NCI-H1930 (cell line): ENCODE measurements at regions not wholly inside any gene's neighbourhood (a gene's known extent, or its start where the extent isn't known, plus 50 kb on each side); places are given as distances from the start of the nearest gene placed in this dataset.
"Not testable (repeated sequence)": the region's sequence is repeated elsewhere in the genome, so short reads cannot be mapped to it uniquely, and the experiment has no call there.

ENCODE experiments used
- DNase-seq, 2 experiments: peaks; one replicate each; lab custom pipeline; 2025; lab: John Stamatoyannopoulos, UW

DNA sequence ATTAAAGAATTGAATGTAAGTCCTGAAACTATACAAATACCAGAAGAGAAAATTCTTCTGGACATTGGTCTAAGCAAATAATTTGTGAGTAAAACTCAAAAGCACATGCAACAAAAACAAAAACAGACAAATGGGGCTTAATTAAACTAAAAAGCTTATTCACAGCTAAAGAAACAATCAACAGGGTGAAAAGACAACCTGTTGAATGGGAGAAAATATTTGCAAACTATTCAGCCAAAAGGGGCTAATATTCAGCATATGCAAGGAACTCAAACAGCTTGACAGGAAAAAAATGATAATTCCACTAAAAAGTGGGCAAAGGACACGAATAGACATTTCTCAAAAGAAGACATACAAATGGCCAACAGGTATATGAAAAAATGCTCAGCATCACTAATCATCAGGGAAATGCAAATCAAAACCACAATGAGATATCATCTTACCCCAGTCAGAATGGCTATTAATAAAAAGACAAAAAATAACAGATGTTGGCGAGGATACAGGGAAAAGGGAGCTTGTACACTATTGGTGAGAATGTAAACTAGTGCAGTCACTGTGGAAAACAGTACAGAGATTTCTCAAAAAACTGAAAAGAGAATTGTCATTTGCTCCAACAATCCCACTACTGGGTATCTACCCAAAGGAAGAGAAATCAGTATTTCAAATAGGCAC lies 177.5 kb upstream of the RTL1 start:
- DNase-seq = no peak

DNA sequence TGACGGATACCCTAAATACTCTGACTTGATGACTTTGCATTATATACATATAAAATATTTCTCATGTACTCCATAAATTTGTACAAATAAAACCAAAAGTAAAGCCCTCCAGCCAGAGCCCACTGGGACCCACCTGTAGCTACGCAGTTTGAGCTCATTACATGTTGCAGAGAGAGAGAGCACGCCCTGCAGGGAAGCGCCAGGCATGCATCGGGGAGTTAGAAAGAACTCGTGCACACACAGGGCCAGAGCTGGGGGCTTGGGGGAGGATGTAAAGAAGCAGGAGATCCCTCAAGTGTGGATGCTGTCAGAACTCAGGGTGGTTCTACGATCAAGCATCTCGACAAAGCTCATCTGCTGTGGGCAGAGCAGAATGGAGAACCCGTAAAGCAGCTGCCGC lies 178.5 kb upstream of the RTL1 start:
- DNase-seq = no peak

DNA sequence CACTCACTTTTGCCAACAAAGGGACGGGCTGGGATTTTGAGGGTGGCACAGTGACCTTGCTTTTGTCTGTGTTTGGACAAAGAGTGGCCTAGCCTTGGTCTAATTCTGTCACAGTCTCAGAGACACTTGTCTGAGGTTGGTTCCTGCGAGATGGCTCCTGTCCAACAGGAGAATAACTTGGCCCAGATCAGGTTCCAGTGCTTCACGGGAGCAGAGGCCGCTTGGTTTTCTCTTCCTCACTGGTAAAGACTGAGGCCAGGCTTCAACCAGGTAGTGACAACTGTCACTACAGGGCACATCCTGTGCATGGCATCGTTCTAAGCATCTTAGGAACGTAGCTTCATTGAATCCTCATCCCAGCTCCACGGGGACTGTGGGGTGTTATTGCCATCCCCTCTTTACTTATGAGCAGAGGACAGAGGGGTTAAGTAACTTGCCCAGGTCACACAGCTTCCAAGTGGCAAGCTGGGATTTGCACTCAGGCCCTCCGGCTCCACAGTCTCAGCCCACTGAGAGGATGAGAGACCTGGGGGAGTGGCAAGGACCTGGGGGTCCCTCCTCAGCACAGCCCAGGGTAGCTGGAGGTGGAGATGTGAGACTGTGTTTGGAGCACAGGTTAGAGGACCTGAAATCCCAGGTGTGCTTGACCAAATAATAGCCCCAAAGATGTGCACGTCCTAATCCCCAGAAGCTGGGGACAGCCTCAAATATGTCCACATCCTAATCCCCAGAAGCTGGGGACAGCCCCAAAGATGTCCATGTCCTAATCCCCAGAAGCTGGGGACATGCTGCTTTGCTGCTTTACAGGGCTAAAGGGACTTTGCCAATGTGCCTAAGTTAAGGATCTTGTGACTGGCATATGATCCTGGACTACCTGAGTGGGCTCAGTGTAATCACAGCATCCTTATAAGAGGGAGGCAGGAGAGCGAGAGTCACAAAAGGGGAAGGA lies 179.2 kb upstream of the RTL1 start:
- DNase-seq = no peak

DNA sequence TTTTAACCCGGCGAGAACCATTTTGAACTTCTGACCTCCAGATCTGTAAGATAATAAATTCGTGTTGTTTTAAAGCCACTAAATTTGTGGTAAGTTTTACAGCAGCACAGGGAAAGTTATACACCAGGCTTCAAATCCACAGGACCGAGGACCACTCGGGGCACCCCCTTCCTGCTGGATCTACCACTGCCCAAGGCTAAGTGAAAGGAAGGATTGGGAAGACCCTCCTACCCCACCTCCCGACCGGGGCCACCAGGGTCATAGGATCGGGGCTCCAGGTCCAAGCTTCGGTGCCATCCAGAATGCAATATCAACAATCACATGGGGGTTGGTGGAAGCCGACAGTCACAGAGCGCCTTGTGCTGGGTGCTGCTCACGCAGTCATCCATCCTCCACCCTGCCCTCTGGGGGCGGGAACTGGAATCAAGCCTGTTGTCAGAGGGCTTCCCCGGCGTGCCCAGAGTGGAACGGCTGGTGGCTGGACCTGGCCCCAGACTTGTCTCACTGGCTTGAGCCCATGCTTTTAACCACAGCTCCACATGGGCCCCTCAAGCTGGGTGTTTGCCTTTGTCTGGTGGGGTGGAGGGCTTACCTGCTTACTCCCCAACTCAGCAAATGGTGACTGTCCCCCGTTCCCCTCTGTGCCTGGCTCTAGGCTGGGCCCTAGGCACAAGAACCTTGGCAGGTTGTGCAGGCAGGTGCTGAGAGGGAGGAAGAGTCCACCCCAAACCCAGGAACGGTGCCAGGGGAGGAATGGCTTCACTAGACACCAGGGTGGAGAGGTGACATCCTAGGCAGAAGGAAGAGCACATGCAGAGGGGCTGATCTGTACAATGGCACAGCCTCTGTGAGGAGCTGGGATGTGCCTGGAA lies 180.3 kb upstream of the RTL1 start:
- DNase-seq = no peak

DNA sequence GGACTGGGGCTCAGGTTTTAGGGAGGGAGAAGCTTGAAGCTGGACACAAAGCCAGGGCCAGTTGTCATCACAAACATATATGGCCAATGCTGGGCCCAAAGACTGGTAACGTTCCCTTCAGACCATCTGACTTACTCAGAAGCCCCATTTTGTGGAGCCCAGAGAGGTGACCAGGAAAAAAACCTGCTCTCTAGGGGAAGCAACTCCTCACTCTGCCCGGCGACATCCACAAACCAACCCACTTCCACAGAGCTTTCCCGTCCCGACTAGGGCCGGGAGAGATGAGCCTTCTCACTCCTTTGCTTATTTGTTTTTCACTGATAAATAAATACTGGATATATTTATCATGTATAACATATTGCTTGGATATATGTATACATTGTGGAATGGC lies 180.9 kb upstream of the RTL1 start:
- no peak for DNase-seq

DNA sequence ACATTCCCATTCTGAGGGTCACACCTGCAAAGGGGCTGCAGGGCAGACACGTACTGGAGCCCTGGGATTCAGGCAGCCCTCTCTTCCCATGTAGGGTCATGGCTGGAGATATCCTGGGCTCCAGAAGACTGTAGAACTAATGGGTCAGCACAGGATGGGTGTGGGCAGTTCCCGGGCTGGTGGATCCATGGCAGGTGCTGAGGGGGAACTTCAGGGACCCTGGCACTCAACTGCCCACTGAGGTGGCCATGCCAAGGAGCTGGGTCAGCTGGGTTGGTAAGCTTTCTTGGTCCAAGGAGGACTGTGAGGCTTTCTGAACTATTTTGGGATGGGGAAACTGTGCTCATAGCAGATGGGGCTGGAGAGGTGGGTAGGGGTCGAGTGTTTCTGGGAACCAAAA lies 183.4 kb upstream of the RTL1 start:
- no peak for DNase-seq

DNA sequence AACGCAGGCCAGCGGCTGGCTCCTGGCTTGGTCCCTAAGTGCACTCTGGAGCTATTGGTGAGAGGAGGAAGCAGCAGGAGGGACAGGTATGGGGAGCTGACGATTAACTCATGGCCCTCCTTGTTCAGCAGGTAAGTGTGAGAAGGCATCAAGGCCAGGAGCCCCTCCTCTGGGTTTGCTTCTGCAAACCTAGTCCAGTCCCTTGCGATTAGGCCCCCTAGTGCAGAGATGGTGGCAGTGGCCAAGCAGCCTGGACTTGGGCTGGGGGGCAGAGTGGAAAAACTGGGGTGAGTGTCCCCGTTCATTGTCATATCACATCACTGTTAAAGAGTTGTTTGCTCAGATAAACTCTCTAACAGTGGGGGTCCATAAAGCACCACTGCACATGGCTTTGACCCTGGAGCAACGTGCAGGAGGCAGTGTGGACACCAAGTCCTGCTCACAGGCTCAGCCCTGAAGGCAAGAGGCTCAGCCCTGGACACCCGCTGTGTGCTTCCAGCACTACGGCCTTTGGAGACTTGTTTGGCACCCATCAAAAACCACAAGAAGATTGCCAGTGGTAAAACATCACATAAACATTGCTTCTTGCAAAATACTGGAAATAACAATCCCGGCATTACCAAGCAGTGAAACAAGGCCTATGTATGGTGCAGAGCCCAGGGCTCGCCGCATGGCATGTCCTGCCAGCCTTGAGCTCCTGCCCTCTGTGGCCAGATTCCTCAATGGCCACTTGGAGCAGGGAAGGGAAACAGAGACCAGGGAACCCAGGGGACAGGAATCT lies 184.3 kb upstream of the RTL1 start:
- no peak for DNase-seq

DNA sequence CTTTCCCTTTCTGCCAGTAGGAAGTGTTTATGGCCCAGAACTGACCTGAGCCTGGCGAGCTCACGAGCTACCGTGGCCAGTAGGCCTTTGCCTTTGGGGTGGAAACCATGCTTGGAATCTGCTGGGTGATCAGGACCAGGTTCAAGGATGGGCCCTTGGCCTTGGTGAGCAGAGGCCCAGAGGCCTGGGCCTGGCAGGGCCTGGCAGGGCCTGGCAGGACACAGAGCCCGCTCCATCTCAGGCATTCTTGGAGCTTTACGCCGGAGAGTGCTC lies 184.8 kb upstream of the RTL1 start:
- no peak for DNase-seq

DNA sequence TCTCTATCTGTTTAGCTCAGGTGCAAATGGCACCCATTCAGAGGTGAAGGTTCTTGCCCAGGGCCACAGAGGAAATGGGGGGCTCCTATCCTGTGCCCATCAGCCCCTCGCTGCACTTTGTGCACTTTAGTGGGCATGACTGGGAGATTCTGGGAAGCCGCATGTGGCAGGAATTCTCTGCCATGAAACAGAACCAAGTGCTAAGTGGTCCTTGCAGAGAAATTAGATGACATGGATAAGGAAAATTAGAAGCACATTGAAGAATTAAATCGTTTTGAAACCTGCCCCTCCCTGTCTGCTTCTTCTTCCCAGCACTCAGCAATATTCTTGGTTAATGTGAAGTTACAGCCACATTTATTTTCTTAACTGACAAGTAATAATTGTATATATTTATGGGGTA lies 185.2 kb upstream of the RTL1 start:
- DNase-seq = no peak

DNA sequence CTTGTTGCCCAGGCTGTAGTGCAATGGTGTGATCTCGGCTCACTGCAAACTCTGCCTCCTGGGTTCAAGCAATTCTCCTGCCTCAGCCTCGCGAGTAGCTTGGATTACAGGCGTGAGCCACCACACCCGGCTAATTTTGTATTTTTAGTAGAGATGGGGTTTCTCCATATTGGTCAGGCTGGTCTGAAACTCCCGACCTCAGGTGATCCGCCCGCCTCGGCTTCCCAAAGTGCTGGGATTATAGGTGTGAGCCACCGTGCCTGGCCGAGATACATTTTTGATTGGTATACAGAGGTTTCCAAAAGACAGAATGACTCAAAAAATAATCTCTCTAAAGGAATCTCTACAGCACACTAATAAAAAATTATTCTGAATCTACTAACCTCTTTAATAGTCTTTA lies 187.0 kb upstream of the RTL1 start:
- DNase-seq = not testable (repeated sequence)

DNA sequence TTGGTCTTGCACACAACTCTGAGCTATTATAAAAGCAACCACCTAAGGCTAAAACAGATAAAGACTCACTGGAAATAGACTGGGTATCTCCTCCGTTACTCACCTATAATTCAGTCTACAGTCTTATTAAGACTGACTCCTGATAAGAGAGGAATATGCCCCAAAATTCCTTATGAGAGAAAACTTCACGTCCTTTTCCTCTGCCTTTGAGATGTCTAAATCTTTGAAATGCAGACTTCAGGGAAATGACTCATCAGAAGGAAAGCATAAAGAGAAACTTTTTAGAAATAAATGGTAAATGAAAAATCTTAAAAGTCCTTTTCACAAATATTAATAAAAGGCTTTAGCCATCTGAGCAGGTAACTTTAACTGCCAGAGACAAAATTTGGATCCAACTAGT lies 187.5 kb upstream of the RTL1 start:
- DNase-seq = no peak

DNA sequence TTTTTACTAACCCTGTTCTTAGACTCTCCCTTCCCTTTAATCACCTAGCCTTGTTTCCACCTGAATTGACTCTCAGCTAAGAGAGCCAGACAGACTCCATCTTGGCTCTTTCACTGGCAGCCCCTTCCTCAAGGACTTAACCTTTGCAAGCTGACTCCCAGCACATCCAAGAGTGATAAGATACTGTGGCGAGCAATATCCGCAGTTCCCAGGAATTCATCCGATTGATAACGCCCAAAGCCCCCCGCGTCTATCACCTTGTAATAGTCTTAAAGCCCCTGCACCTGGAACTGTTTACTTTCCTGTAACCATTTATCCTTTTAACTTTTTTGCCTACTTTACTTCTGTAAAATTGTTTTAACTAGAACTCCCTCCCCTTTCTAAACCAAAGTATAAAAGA lies 191.4 kb upstream of the RTL1 start:
- not testable (repeated sequence) for DNase-seq

DNA sequence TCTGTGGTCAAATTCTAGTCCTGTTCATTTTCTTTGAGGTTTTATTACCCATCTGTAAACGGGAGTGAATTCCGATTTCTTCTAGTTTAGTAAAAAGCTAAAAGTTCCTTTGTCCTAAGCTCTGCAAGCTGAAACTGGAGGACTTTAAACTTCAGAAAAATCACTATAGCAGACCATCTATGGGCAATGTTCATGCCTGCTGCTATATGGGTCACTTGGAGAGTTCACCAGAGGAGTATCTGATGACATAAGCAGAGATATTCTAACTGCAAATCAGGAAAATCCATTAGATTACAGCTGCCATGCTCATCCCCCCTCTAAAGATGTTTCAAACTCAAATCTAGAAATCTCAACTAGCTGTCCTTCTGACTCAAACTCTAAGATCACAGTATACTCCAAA lies 193.0 kb upstream of the RTL1 start:
- DNase-seq = no peak

DNA sequence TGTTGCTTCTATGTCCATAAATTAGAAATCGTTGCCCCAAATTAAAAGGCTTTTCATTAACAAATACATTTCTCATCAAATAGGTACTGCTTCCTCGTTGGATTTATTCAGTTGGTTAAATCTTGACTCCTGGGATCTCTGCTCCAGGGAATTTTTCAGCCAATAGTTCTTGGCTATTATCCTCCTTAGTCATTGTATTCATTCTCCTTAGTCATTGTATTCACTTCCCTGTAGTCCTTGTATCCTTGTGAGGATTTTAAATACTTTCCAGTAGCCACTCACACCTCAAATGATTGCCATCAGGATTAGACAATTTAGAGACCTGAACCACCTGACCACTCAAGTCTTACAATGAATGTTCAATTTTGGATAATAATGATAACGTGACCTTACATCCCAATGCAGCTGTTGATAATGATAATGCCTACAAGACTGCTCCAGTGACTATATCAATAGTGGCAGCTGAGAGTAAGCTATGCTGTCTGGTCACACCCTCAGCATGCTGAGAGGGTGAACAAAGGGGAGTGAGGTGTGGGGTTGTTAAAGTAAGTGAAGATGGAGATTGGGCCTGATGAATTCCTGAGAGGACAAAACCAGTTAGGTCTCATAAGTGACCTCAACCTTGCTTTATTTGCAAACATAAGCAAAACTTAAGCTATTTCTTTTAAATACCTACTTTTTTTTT lies 193.7 kb upstream of the RTL1 start:
- DNase-seq = no peak

DNA sequence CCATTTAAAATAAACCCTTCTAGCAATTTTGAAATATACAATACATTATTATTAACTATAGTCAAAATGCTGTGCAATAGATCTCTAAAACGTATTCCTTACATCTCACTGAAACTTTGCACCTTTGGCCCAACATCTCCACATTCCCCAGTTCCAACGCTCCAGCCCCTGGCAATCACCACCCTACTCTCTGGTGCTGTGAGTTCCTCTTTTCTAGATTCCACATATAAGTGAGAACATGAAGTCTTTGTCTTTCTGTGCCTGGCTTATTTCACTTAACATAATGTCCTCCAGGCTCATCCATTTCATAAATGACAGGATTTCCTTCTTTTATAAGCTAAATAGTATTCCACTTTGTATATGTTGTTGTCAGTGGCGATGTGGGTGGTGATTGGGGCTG lies 194.7 kb upstream of the RTL1 start:
- DNase-seq = no peak

DNA sequence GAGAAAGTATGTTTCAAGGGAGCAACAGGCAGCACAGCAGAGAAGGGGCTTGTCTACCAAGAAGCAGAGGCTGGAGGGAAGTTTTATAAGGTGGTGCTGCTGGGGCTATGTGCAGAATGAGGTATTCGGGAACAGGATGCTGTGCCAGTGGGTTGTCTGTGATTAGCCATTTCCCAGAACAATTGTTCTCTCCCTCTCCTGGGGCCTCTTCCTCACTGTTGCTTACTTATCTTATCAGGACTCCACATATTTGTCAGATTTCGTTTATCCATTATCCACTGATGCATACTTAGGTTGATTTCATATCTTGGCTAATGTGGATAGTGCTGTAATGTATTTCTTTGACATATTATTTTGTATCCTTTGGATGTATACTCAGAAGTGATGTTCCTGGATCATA lies 195.1 kb upstream of the RTL1 start:
- DNase-seq = no peak

DNA sequence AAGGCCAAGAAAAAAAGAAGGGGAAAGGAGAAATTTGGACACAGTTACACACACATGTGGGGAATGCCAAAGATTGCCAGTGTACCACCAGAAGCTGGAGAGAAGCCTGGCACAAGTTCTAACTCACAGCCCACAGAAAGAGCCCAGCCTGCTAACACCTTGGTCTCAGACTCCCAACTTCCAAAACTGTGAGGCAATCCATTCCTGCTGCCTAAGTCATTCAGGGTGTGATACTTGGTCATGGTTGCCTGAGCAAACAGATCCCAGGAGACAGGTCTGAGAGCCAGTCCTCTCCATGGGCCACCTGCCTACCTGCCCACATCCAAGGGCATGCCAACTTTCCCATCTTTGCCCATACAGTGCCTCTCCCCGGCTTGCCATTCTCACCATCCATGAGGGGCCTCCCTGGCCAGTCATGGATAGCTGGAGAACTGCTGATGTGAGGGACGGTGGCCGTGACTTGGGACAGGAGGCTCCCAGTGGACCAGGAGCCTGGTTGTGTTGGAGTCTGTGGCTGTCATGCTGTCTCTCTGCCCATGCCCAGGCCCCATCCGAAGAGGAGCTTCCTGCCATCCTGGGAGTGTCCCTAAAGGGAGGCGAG lies 198.0 kb upstream of the RTL1 start:
- no peak for DNase-seq

DNA sequence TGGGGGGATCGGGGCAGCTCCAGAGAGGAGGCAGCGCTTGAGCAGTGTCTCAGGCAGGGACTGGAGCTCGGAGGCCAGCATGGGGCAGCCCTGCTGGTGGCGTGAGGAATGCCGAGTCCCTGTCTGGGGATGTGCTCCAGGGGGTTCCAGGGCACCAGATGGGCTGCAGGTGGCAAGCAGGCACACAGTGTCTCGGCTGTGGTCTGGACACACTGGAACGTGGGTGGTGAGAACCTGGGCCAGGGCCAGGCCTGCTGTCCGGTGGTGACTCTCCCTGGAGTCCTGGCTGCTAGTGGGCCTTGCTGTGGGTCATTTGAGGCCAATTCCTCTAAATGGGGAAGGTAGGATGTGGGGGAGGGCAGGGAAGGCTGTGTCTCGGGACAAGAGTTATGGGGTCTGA lies 199.4 kb upstream of the RTL1 start:
- DNase-seq = no peak

DNA sequence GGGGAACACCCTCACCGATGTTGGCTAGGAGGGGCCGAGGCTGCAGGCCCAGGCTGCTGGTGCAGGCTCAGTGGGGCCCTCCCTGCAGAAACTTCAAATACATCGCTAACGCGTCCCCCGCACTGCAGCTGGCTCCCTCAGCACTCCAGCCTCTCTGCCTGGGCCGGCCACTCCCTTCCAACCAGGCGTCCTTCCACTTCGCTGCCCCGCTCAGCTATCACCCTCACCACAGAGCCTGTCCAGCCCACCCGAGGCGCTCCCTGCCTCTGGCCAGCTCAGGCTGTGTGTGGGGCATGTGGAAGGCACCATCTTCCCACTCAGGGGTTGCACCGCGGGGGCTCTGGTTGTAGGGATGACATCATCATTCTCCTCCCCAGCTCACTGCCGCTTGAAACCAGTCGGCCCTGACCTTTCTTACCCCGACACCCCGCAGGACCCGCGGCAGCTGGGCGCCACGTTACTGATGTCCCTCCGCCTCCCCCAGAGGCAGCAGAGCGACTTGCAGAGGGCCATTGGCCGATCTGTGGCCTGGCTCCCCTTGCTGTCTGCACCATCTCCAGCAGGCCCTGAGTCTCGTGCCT lies 199.9 kb upstream of the RTL1 start:
- DNase-seq = no peak

DNA sequence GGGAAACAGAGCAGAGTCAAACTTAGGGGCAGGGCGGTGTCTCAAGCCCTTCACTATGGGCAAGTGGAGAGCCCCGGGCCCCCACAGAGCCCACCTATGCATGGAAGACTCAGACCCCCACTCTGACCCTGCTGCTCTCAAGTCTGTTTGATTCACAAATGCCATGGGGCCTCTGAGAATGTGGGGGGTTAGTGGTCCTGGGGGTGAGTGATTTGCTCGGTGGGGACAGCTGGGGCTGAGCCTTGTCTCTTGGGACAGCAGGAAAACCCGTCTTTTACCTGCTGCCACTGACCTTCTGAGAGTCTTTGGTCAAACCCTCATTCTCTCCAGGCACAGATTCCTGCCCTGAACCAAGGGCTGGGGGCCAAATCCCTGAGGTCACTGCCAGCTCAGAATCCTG lies 201.0 kb upstream of the RTL1 start:
- DNase-seq = no peak

DNA sequence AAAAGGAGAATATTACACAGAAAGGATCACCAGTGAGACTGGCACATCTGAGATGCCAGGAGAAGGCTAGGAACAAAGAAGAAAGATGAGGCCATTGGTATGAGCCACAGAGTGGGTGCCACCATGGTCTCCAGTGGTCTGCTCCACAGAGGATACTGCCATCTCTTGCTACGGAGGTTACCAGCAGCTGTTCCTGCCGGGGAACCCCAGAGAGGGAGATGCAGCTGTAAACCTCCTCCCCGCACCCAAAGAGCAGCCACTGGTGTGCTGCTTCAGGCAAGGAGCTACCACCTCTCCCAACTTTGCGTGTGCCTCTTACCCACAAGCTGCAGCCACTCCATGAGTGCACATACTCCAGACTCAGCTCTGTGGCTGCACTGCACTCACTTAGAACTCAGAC lies 201.5 kb upstream of the RTL1 start:
- no peak for DNase-seq
